ENCODE measurements at regions not wholly inside any gene's neighbourhood (a gene's known extent, or its start where the extent isn't known, plus 50 kb on each side); places are given as distances from the start of the nearest gene placed in this dataset.

DNA sequence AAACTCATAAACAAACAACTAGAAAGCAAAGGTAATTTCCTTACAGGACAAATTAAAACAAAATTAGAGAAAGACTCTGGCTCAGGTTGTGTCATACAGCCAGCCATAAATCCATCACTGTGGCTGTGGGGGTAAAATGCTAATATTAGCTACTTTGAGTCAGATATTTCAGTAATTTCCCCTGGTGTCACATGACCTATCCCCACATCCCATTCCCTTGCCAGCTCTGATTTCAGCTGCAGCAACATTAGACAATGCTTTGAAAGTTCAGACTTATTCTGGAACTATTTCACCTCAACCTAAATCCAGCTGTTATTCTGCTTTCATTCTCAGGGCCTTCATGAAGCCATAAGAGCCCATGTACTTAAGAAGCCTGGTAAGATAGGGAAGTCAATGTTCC lies 55.3 kb downstream of the RPL10L start:
- TF ChIP-seq, protein P1, sequence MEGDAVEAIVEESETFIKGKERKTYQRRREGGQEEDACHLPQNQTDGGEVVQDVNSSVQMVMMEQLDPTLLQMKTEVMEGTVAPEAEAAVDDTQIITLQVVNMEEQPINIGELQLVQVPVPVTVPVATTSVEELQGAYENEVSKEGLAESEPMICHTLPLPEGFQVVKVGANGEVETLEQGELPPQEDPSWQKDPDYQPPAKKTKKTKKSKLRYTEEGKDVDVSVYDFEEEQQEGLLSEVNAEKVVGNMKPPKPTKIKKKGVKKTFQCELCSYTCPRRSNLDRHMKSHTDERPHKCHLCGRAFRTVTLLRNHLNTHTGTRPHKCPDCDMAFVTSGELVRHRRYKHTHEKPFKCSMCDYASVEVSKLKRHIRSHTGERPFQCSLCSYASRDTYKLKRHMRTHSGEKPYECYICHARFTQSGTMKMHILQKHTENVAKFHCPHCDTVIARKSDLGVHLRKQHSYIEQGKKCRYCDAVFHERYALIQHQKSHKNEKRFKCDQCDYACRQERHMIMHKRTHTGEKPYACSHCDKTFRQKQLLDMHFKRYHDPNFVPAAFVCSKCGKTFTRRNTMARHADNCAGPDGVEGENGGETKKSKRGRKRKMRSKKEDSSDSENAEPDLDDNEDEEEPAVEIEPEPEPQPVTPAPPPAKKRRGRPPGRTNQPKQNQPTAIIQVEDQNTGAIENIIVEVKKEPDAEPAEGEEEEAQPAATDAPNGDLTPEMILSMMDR (conservative IDR thresholded peaks at IDR 0.05): no peak
- no peaks in the 10 kb centered on the region for H3K27me3 Mint-ChIP-seq (ENCODE audit: low read depth)
- DNase-seq (ENCODE audit: low read depth, low spot score): no peak
- no peaks in the 10 kb centered on the region for H3K9me3 Mint-ChIP-seq
- H3K27ac Mint-ChIP-seq (ENCODE audit: unreplicated experiment): no peak overlapping the region
- H3K36me3 Mint-ChIP-seq (ENCODE audit: low read depth): no peaks in the 10 kb centered on the region
- H3K4me1 Mint-ChIP-seq: no peaks in the 10 kb centered on the region
- H3K4me3 Mint-ChIP-seq: no peak overlapping the region

DNA sequence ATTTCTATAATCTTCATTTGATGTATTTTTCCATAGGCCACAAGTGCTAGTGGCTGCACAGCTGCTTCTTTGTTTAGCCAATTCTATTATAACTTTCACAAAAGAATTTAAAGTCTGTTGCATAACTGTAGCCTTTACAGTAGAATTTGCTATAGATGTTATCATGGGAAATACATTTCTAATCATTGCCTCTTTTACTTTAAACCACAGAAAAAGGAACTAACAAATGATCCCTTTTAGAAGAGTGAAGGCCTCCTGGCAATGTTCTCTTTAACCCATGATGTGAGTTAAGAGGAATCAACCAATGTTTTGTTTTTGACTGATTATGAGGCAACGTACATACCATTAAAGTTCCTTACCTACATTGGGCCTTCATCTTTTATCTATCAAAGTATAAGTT lies 68.8 kb downstream of the RPL10L start:
- no peak overlapping the region for H3K27ac Mint-ChIP-seq (ENCODE audit: unreplicated experiment)
- no peak for DNase-seq (ENCODE audit: low read depth, low spot score)
- no peaks in the 10 kb centered on the region for H3K27me3 Mint-ChIP-seq (ENCODE audit: low read depth)
- TF ChIP-seq, protein P1 (conservative IDR thresholded peaks at IDR 0.05): no peak
- H3K4me1 Mint-ChIP-seq: peaks cover 5% of the 10 kb centered on the region
- H3K9me3 Mint-ChIP-seq: peaks cover 3% of the 10 kb centered on the region
- H3K36me3 Mint-ChIP-seq (ENCODE audit: low read depth): no peaks in the 10 kb centered on the region
- no peak overlapping the region for H3K4me3 Mint-ChIP-seq

DNA sequence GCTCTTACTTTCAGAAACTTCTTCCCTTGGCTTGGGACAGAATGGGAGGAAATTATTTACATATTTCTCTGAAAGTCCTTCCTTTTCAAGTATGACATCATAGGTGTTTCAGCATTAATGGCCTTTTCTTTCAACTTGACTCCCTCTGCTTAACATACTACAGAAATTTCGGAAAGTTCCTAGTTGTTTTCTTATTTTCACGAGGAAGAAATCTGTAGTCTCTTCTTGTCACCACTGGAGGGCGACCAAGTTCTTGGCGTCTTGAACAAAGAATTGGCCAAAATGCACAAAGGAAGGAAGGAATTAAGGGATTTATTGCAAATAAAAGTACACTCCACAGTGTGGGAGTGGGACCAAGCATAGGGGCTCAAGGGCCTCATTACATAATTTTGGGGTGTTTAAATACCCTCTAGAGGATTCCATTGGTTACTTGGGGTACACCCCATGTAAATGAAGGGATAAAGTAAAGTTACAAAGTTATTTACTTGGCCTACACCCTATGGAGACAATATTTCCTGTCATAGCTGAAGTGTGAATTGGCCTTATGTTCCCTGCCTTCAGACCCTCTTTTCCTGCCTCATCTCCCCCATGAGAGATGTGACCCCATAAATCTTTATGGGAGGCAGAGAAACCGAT lies 70.4 kb downstream of the RPL10L start:
- Mint-ChIP-seq H3K27me3 (ENCODE audit: low read depth) (no peaks in the 10 kb centered on the region), H3K4me3 (no peak overlapping the region), H3K4me1 (peaks cover 5% of the 10 kb centered on the region), H3K36me3 (ENCODE audit: low read depth) (no peaks in the 10 kb centered on the region), H3K27ac (ENCODE audit: unreplicated experiment) (no peak overlapping the region), H3K9me3 (peaks cover 3% of the 10 kb centered on the region)
- TF ChIP-seq, protein P1 (conservative IDR thresholded peaks at IDR 0.05): peak; percentile 76
- DNase-seq (ENCODE audit: low read depth, low spot score): peak; percentile 53

DNA sequence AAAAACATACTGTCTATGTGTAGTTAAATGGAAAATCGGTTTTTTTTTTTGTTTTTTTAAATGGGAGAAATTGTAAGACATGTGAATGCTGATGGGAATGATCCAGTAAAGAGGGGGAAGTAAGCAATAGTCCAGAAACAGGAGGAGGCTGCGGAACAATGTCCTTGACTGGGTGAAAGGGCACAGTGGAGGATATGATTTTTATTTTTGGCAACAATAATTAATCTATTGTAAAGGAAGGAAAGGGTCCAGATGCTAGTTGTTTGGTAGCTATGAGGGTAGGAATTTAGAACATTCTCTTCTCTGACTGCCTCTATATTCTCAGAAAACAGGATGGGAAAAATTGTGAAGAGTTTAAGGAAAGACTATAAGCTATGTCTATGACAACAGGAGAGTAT lies 76.6 kb downstream of the RPL10L start:
- Mint-ChIP-seq H3K4me3 (no peak overlapping the region), H3K27ac (ENCODE audit: unreplicated experiment) (peak overlapping the region; percentile 5), H3K4me1 (peaks cover 15% of the 10 kb centered on the region), H3K36me3 (ENCODE audit: low read depth) (no peaks in the 10 kb centered on the region), H3K9me3 (peaks cover 9% of the 10 kb centered on the region), H3K27me3 (ENCODE audit: low read depth) (no peaks in the 10 kb centered on the region)
- no peak for DNase-seq (ENCODE audit: low read depth, low spot score)
- TF ChIP-seq, protein P1 (conservative IDR thresholded peaks at IDR 0.05): no peak

DNA sequence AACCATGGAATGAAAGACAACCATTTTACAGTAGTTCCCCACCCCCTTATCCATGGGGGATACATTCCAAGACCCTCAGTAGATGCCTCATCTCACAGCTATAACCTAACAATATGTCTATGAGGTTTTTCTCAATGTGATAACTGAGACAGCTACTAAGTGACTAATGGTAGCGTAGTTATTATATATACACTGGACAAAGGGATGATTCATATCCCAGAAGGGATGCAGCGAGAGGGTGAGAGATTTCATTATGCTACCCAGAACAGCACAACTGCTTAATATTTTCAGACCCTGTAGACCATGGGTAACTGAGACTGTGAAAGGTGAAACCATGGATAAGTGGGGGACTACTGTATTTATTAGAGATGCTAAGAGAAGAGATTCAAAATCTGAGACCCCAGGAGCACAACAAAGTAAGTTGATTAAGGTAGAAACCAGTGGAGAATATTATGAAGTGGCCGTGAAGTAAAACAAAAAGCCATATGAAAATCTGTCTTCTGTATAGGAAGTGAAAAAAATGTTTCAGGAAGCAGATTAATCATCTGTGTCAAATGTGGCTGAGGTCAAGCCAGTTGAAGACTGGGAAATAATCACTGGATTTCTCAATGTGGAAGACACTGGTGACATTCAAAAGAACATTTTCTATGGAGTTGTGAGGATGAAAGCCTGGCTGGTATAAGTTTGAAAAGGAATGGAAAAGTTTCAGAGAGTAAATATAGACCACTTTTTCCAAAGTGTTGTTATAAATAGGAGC lies 77.2 kb downstream of the RPL10L start:
- peaks cover 15% of the 10 kb centered on the region for H3K4me1 Mint-ChIP-seq
- no peaks in the 10 kb centered on the region for H3K27me3 Mint-ChIP-seq (ENCODE audit: low read depth)
- H3K36me3 Mint-ChIP-seq (ENCODE audit: low read depth): no peaks in the 10 kb centered on the region
- peaks cover 9% of the 10 kb centered on the region for H3K9me3 Mint-ChIP-seq
- no peak for DNase-seq (ENCODE audit: low read depth, low spot score)
- TF ChIP-seq, protein P1 (conservative IDR thresholded peaks at IDR 0.05): no peak
- H3K27ac Mint-ChIP-seq (ENCODE audit: unreplicated experiment): peak overlapping the region; percentile 5
- no peak overlapping the region for H3K4me3 Mint-ChIP-seq
